GM19438 (cell line): ENCODE measurements at regions not wholly inside any gene's neighbourhood (a gene's known extent, or its start where the extent isn't known, plus 50 kb on each side); places are given as distances from the start of the nearest gene placed in this dataset.
"Not testable (repeated sequence)": the region's sequence is repeated elsewhere in the genome, so short reads cannot be mapped to it uniquely, and the experiment has no call there.

Experiments used
- ATAC-seq: cut with Tn5 transposase; IDR thresholded peaks from one replicate; pipeline ENCODE4 v1.9.1; 2021; ENCODE audit warnings: low read depth; ENCODE audit not compliant: unreplicated experiment

- no peak for ATAC-seq
Observed at GRCh38 chr3:150140614-150141321, 170.1 kb upstream of the PFN2 start.

GRCh38 chr3:150138824-150139223 is 168.1 kb upstream of the PFN2 start:
- ATAC-seq = no peak

GRCh38 chr3:150136242-150136641 is 165.5 kb upstream of the PFN2 start:
- no peak for ATAC-seq

- no peak for ATAC-seq
Observed at GRCh38 chr3:150135287-150135721, 164.6 kb upstream of the PFN2 start.

GRCh38 chr3:150133293-150133692 is 162.6 kb upstream of the PFN2 start:
- no peak for ATAC-seq

- ATAC-seq = no peak
Observed at GRCh38 chr3:150132101-150132749, 161.5 kb upstream of the PFN2 start.

GRCh38 chr3:150131663-150132062 is 161.0 kb upstream of the PFN2 start:
- no peak for ATAC-seq

- ATAC-seq = no peak
Observed at GRCh38 chr3:150130404-150131100, 159.9 kb upstream of the PFN2 start.

GRCh38 chr3:150129166-150129565 is 158.5 kb upstream of the PFN2 start:
- ATAC-seq = no peak

- ATAC-seq = no peak
Observed at GRCh38 chr3:150128126-150128525, 157.4 kb upstream of the PFN2 start.

GRCh38 chr3:150127011-150127490 is 156.4 kb upstream of the PFN2 start:
- ATAC-seq = no peak

- no peak for ATAC-seq
Observed at GRCh38 chr3:150124142-150124541, 153.4 kb upstream of the PFN2 start.

- ATAC-seq = not testable (repeated sequence)
Observed at GRCh38 chr3:150123249-150123648, 152.6 kb upstream of the PFN2 start.

- no peak for ATAC-seq
Observed at GRCh38 chr3:150118219-150118618, 147.5 kb upstream of the PFN2 start.

- ATAC-seq = no peak
Observed at GRCh38 chr3:150117076-150117475, 146.4 kb upstream of the PFN2 start.

GRCh38 chr3:150116196-150116595 is 145.5 kb upstream of the PFN2 start:
- ATAC-seq = no peak

- peak; percentile 83 for ATAC-seq
Observed at GRCh38 chr3:150114873-150115540, 144.3 kb upstream of the PFN2 start.

- no peak for ATAC-seq
Observed at GRCh38 chr3:150114273-150114672, 143.6 kb upstream of the PFN2 start.

- no peak for ATAC-seq
Observed at GRCh38 chr3:150110097-150110496, 139.4 kb upstream of the PFN2 start.

GRCh38 chr3:150107429-150108175 is 136.9 kb upstream of the PFN2 start:
- ATAC-seq = no peak
